Activated CD4-positive, alpha-beta memory T cell treated with anti-CD3 and anti-CD28 coated beads, Interleukin-2, amount 10 ng/mL, durations not matched to agents 7 days and 5 days (primary cell): ENCODE measurements at regions not wholly inside any gene's neighbourhood (a gene's known extent, or its start where the extent isn't known, plus 50 kb on each side); places are given as distances from the start of the nearest gene placed in this dataset.

Experiments used
- CTCF ChIA-PET: fragments of 350-600 bp; sonication (Branson Sonifier 250); formaldehyde crosslinking; loops from one replicate; lab custom pipeline; 2021; ENCODE audit warnings: antibody characterized with exemption, inconsistent platforms; lab: Charles Lee
- POLR2A ChIA-PET: fragments of 350-600 bp; sonication (Branson Sonifier 250); formaldehyde crosslinking; loops from one replicate; lab custom pipeline; 2021; ENCODE audit warnings: antibody characterized with exemption; lab: Charles Lee
- DNase-seq: peaks from one replicate; pipeline ENCODE4 v3.0.0-alpha.2; 2020
- H3K27ac Mint-ChIP-seq: one replicate; pipeline ENCODE4 v1.8.0; 2021; ENCODE audit warnings: mild to moderate bottlenecking, mixed read lengths
- H3K27me3 Mint-ChIP-seq: one replicate; pipeline ENCODE4 v1.8.0; 2021; ENCODE audit warnings: mixed read lengths
- H3K36me3 Mint-ChIP-seq: one replicate; pipeline ENCODE4 v1.8.0; 2021; ENCODE audit warnings: low read depth, mixed read lengths
- H3K4me1 Mint-ChIP-seq: one replicate; pipeline ENCODE4 v1.8.0; 2021; ENCODE audit warnings: mixed read lengths
- H3K4me3 Mint-ChIP-seq: one replicate; pipeline ENCODE4 v1.8.0; 2021; ENCODE audit warnings: mild to moderate bottlenecking, mixed read lengths
- H3K9me3 Mint-ChIP-seq: one replicate; pipeline ENCODE4 v1.8.0; 2021; ENCODE audit warnings: mixed read lengths

DNA sequence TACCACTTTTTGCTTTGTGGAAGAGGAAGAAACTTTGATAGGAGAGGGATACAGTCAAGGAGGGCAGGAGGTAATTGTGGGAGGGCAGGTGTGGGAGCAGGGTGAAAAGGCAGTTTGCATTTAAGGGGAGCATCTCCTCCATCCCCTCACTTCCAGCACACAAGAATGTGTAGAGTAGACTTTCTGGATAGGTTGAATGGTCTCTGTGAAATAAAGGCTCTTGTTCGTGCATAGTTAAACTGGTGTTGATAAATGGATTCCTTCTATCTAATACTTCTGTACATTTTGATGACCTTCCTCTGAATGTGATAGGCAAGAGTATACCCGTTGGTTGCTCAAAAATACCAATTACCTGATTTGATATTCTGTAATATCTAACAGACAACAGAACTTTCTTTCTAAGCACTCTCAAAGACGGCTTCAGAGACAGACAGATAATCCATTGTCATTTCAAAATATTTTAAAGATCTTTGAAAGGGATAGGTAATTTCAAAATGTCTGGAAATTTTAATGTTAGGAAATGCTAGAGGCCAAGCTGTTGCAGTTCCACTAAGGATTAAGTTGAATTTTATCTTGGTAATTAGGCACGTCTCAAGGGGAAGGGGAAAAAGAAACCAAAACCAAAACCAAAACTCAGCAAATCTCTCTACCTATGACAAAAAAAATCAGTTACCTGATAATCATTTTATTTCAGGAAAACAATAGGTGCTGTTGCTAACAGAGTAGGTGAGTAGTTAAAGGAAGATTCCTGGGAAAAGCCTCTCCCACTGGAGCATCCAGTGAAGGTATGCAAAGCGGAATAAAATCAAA lies 302.6 kb downstream of the COG6 start:
- peaks cover 37% of the 10 kb centered on the region for H3K4me1 Mint-ChIP-seq
- ChIA-PET POLR2A (no interaction called here), CTCF (interaction anchor here (0.9 to 1.2 kb wide), 2 partner anchors 15 to 964 kb away, joined by 4 to 6 read pairs; no protein-coding TSS in a partner anchor)
- DNase-seq, result no peak
- no peaks in the 10 kb centered on the region for H3K36me3 Mint-ChIP-seq
- H3K27me3 Mint-ChIP-seq, result no peaks in the 10 kb centered on the region
- H3K27ac Mint-ChIP-seq, result peak overlapping the region; percentile 44
- H3K9me3 Mint-ChIP-seq, result no peaks in the 10 kb centered on the region
- peak overlapping the region; percentile 49 for H3K4me3 Mint-ChIP-seq

DNA sequence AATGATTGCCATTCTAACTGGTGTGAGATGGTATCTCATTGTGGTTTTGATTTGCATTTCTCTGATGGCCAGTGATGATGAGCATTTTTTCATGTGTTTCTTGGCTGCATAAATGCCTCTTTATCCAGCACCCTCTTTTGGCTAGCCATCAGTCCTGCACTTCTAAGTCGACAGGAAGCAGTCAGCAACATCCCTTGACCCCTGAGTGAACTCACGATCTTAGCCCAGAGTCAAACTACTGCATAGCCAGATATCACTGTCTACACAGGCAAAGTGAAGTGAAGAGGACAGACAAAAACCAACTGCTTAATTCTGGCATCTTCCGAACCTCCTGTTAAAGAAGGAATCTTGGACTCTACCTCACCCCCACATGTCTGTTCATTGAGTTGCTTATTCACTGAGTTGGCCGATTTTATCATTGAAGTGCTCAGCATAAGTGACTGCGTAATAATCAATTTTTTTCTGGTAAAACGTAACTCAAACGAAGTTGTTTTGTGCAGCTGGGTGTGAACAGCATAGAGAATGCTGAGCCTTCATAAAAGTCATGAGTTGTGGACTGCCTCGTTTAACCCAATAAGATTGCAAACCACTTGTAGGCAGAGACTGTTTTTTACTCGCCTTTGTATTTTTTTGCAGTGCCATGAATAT lies 304.2 kb downstream of the COG6 start:
- CTCF ChIA-PET, result interaction anchor here (1.6 kb wide), 1 partner anchor 17 kb away, joined by 9 read pairs; no protein-coding TSS in a partner anchor

DNA sequence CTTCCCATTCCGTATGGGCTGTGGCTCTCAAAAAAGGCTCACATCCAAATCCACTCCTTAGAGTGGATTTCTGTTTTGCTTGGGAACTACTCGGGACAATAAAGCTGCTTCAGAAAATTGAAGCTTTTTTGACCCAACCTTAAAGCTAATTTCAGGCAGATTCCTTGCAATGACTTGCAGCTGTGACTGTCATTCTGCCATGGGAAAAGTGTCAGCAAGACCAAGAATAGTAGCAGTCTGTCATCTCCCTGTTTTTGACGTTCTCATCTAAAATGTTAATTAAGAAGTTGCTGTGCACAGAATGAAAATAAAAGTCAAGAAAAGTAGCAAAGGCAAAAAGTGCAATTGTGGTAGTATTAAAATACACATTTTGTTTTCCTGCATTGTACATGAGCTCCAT lies 304.7 kb downstream of the COG6 start:
- ChIA-PET POLR2A (no interaction called here), CTCF (interaction anchor here (1.2 to 1.6 kb wide), 2 partner anchors 12 to 18 kb away, joined by 3 to 9 read pairs; no protein-coding TSS in a partner anchor)
- H3K4me3 Mint-ChIP-seq, result no peak overlapping the region
- no peaks in the 10 kb centered on the region for H3K36me3 Mint-ChIP-seq
- no peaks in the 10 kb centered on the region for H3K27me3 Mint-ChIP-seq
- no peak overlapping the region for H3K27ac Mint-ChIP-seq
- no peaks in the 10 kb centered on the region for H3K9me3 Mint-ChIP-seq
- peaks cover 37% of the 10 kb centered on the region for H3K4me1 Mint-ChIP-seq
- DNase-seq, result no peak

More for the DNA sequence above, 304.2 kb downstream of the COG6 start:
- Mint-ChIP-seq H3K9me3 (no peaks in the 10 kb centered on the region), H3K4me3 (no peak overlapping the region), H3K27ac (no peak overlapping the region), H3K4me1 (peaks cover 37% of the 10 kb centered on the region), H3K36me3 (no peaks in the 10 kb centered on the region), H3K27me3 (no peaks in the 10 kb centered on the region)
- POLR2A ChIA-PET, result no interaction called here
- DNase-seq, result no peak

DNA sequence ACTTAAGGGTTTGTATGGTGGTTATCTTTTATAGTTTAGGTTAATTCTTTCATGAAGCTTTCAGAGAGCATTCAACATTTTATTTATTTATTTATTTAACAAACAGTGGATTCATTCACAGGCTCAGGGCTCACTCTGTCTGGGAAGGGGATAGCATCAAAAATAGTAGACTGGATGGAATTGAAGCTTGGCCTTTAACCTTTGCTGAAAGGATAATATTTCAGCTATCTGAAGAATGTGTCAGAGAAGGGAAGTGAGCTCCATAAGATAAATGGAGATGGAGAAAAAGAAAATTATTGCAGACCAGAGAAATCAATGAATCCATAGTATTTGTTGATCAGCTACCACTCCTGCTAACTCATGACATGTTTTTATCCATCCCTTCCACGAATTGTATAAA lies 305.6 kb downstream of the COG6 start:
- ChIA-PET POLR2A (no interaction called here), CTCF (interaction anchor here (1.2 to 1.6 kb wide), 2 partner anchors 13 to 18 kb away, joined by 3 to 9 read pairs; no protein-coding TSS in a partner anchor)
- Mint-ChIP-seq H3K27me3 (no peaks in the 10 kb centered on the region), H3K36me3 (no peaks in the 10 kb centered on the region), H3K27ac (no peak overlapping the region), H3K4me3 (no peak overlapping the region), H3K9me3 (no peaks in the 10 kb centered on the region), H3K4me1 (peaks cover 30% of the 10 kb centered on the region)
- no peak for DNase-seq

DNA sequence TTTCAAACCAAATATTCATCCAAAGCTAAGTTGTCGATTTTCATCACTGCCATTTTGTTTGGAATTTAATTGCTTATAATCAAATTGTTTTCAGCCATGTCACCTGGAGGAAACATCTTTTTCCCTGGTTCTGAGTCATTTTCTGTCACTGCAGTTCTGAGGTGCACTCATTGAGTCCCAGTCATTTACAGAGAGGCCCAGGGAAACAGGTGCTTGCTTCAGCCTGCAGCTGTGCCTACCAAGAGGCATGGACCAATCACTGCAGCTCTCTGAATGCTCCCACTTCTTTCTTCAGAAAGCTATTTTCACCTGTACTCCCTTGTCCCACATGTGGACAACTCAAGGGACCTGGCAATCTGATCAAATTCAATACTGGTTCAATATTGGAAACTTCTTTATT lies 308.1 kb downstream of the COG6 start:
- ChIA-PET POLR2A (no interaction called here), CTCF (interaction anchor here (1.6 kb wide), 1 partner anchor 21 kb away, joined by 5 read pairs; no protein-coding TSS in a partner anchor)
- DNase-seq, result no peak
- Mint-ChIP-seq H3K36me3 (no peaks in the 10 kb centered on the region), H3K4me3 (no peak overlapping the region), H3K9me3 (no peaks in the 10 kb centered on the region), H3K27me3 (peaks cover 6% of the 10 kb centered on the region), H3K4me1 (peaks cover 7% of the 10 kb centered on the region), H3K27ac (no peak overlapping the region)

DNA sequence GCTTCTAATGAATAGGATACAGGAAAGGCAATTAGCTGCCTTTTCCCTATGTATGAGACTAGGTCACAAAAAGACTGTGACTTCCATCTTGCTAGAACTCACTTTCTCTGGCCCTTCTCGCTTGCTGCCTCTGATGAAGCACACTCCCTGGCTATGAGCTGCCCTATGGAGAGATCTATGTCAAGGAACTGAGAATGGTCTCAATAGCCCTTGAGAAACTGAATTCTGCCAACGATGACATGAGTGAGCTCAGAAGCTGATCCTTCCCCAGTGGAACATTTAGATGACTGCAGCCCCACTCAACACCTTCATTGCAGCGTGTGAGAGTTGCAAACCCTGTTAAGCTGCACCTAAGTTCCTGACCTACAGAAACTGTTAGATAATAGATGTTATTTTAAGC lies 309.8 kb downstream of the COG6 start:
- H3K27me3 Mint-ChIP-seq, result peaks cover 6% of the 10 kb centered on the region

DNA sequence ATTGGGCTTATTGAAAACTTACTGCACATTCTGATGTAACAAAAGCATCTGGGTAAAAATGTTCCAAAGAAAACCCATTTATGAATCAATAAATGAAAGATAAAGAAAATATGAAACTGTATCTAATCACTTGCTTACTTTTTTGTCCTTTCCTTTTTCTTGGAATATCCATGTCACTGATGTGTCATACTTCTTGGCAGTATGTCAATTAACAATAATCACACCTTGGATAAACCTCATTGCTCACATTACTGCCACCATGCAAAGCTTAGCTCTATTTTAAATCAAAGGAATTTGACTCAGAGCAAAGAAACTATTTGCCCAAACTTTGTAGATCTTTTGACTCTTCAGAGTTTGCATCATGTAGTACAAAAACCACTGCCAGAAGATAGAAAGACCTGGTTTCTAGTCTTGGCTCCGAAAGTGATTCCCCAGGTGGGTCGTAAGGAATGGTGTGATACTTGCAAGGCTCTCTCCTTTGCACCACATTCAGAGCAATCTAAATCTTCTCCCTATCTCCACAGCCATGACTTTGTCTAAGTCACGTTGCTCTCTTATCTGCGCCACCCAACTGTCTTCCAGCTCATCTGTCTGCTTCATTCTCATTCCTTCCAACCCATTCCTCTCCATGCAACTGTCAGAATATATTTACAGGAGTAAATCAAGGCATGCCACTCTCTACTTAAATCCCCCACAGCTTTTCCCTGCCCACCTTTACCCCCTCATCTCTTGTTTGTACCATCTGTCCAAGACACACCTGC lies 311.9 kb downstream of the COG6 start:
- Mint-ChIP-seq H3K4me3 (no peak overlapping the region), H3K27me3 (peaks cover 6% of the 10 kb centered on the region), H3K27ac (no peak overlapping the region), H3K36me3 (no peaks in the 10 kb centered on the region), H3K9me3 (no peaks in the 10 kb centered on the region), H3K4me1 (no peaks in the 10 kb centered on the region)
- ChIA-PET POLR2A (interaction anchor here (0.7 kb wide), 1 partner anchor 59 kb away, joined by 3 read pairs; no protein-coding TSS in a partner anchor), CTCF (no interaction called here)
- no peak for DNase-seq

More for the DNA sequence above, 309.8 kb downstream of the COG6 start:
- Mint-ChIP-seq H3K27ac (no peak overlapping the region), H3K9me3 (no peaks in the 10 kb centered on the region), H3K4me3 (no peak overlapping the region), H3K36me3 (no peaks in the 10 kb centered on the region), H3K4me1 (no peaks in the 10 kb centered on the region)
- POLR2A ChIA-PET, result no interaction called here
- CTCF ChIA-PET, result interaction anchor here (1.2 kb wide), 1 partner anchor 27 kb away, joined by 3 read pairs; no protein-coding TSS in a partner anchor
- no peak for DNase-seq

DNA sequence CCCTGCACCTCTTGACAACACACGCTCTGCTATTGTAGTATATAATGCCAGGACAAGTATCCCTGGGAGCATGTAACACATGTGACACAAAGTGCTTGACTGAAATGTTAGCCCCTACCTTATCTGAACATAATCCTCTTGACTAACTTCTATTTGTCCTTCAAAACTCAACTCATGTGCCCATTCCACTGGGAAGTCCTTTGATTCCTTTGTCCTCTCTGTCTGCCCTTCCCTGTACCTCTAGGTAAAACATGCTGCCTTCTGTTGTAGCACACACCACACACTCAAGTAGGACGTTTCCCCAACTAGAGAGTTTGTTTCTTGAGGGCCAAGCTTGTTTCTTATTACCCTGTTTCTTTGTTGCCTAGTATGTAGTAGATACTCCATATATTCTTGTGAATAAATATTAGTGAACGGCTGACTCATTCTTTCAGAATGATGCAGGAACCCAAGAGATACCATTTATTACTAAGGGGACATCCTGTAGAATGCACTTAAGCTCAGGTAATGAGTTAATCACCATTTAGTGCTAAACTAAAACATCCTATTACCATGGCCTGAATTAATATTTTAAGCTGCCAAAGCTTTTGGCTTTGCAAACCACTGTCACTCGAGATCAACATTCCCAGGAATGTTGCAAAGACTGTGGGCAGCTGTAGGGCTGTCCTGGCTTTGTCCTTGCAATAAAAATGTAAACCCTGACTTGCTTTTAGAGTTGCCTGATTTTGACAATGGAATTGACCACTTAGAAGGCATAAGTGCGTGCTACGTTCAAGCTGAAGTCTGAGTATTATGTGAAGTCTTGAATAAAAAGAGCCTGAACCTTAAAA lies 313.4 kb downstream of the COG6 start:
- DNase-seq, result no peak

DNA sequence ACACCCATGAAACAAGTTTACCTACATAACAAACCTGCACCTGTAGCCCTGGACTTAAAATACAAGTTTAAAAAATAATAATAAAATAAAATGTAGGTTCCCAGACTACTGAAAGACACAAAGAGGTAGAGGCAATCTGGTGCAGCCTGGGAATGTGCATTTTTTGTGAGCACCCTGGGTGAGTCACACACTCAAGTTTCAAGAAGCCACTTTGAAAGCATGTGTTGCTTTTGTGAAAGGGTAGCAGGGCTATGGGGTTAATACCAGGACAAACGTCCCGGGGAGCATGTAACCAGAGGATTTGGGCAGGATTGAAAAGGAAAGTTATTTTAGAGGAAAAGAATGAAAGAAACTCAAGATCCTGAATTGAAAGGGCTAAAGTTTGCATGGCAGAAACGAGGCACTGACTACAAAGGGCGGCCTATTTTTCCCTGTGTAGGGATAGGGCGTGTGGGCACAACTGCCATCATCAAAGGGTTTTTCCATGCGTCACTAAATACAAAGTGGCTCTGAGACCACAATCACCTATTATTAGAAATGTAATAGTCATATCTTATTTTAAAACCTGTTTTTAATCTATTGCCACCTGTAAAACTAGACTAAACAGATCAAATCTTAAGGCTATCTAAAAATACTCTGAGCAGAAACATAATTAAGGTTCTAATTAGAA lies 314.9 kb downstream of the COG6 start:
- Mint-ChIP-seq H3K27ac (no peak overlapping the region), H3K27me3 (peaks cover 6% of the 10 kb centered on the region), H3K4me3 (no peak overlapping the region), H3K36me3 (no peaks in the 10 kb centered on the region), H3K9me3 (no peaks in the 10 kb centered on the region), H3K4me1 (no peaks in the 10 kb centered on the region)
- no peak for DNase-seq
- CTCF ChIA-PET, result no interaction called here
- POLR2A ChIA-PET, result no interaction called here

More for the DNA sequence above, 313.4 kb downstream of the COG6 start:
- H3K36me3 Mint-ChIP-seq, result no peaks in the 10 kb centered on the region
- no peaks in the 10 kb centered on the region for H3K4me1 Mint-ChIP-seq
- ChIA-PET POLR2A (no interaction called here), CTCF (interaction anchor here (1.2 kb wide), 1 partner anchor 26 kb away, joined by 6 read pairs; no protein-coding TSS in a partner anchor)
- H3K27ac Mint-ChIP-seq, result no peak overlapping the region
- H3K9me3 Mint-ChIP-seq, result no peaks in the 10 kb centered on the region
- no peak overlapping the region for H3K4me3 Mint-ChIP-seq
- H3K27me3 Mint-ChIP-seq, result peaks cover 6% of the 10 kb centered on the region

DNA sequence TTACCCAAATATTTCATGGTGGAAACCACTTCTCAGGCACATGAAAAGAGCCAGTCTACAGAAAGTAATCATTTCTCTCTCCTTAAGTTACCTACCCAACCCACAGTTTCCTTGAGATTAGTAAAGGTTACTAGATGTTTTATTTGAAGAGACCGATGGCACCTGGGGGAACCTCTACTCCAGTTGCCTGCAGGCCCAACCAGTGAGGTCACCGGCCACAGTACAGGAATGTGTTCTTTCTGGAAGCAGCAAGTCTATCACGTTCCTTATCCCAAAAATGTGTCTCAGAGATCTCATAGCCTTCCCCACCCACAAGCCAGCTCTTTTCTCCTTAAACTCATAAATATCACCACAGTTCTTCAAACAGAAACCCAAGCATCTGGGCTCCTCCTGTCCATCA lies 316.1 kb downstream of the COG6 start:
- ChIA-PET POLR2A (no interaction called here), CTCF (no interaction called here)

DNA sequence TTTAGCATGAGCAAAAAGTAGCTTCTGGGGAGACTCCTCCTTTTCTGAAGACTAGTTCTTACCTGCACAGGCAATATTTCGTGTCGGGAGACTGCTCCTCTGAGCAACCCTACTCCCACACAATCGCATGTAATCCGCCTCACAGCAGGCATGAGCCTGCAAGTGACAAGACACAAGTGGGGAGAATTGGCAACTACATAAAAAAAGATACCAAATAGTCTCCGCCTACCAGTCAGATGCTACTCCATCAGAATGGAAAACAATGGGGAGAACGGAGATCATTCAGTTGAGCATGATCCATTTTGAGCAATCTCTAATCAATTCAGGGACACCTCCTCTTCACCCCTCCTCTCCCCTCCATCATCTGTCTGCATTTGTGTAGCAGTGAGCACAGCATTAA lies 321.0 kb downstream of the COG6 start:
- Mint-ChIP-seq H3K4me1 (no peaks in the 10 kb centered on the region), H3K9me3 (no peaks in the 10 kb centered on the region), H3K36me3 (no peaks in the 10 kb centered on the region), H3K27me3 (peaks cover 10% of the 10 kb centered on the region), H3K4me3 (no peak overlapping the region), H3K27ac (no peak overlapping the region)
- ChIA-PET CTCF (no interaction called here), POLR2A (no interaction called here)
- DNase-seq, result no peak

More for the DNA sequence above, 316.1 kb downstream of the COG6 start:
- Mint-ChIP-seq H3K4me1 (no peaks in the 10 kb centered on the region), H3K27me3 (peaks cover 5% of the 10 kb centered on the region), H3K4me3 (no peak overlapping the region), H3K36me3 (no peaks in the 10 kb centered on the region), H3K27ac (no peak overlapping the region), H3K9me3 (no peaks in the 10 kb centered on the region)
- no peak for DNase-seq

DNA sequence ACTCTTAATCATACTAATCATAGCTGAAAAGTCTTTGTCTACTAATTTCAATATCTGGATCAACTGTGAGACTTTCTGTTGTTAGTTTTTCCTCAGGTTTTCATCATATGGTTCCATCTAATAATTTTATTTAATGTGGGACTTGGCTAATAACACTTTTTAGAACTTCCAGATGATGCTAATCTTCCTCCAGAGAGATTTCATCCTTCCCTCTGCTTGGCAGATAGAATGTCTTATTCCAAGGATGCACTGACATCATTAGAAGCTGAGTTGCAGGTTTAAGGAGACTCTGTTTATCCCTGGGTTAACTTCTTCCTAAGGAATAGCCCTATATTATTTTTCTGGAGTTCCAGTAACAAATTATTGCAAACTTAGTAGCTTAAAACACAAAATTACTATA lies 325.6 kb downstream of the COG6 start:
- CTCF ChIA-PET, result interaction anchor here (0.6 kb wide), 1 partner anchor 298 kb away, joined by 3 read pairs; no protein-coding TSS in a partner anchor
- Mint-ChIP-seq H3K27me3 (peaks cover 10% of the 10 kb centered on the region), H3K9me3 (no peaks in the 10 kb centered on the region), H3K27ac (no peak overlapping the region), H3K4me1 (no peaks in the 10 kb centered on the region), H3K36me3 (no peaks in the 10 kb centered on the region), H3K4me3 (no peak overlapping the region)
- POLR2A ChIA-PET, result no interaction called here
- no peak for DNase-seq
